ENCODE measurements at regions not wholly inside any gene's neighbourhood (a gene's known extent, or its start where the extent isn't known, plus 50 kb on each side); places are given as distances from the start of the nearest gene placed in this dataset.

GRCh38 chr13:84867246-84867645, 932.0 kb downstream of the SLITRK6 start:
- TF ChIP-seq, protein P1, sequence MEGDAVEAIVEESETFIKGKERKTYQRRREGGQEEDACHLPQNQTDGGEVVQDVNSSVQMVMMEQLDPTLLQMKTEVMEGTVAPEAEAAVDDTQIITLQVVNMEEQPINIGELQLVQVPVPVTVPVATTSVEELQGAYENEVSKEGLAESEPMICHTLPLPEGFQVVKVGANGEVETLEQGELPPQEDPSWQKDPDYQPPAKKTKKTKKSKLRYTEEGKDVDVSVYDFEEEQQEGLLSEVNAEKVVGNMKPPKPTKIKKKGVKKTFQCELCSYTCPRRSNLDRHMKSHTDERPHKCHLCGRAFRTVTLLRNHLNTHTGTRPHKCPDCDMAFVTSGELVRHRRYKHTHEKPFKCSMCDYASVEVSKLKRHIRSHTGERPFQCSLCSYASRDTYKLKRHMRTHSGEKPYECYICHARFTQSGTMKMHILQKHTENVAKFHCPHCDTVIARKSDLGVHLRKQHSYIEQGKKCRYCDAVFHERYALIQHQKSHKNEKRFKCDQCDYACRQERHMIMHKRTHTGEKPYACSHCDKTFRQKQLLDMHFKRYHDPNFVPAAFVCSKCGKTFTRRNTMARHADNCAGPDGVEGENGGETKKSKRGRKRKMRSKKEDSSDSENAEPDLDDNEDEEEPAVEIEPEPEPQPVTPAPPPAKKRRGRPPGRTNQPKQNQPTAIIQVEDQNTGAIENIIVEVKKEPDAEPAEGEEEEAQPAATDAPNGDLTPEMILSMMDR (IDR thresholded peaks at IDR 0.05): no peak
- TF ChIP-seq EZH2 (IDR thresholded peaks at IDR 0.05; ENCODE audit: borderline replicate concordance, insufficient read depth, low read depth, low read length, poor library complexity, severe bottlenecking): no peak

All from B cell (primary cell).